ENCODE measurements at regions not wholly inside any gene's neighbourhood (a gene's known extent, or its start where the extent isn't known, plus 50 kb on each side); places are given as distances from the start of the nearest gene placed in this dataset.

GRCh38 chr6:138605958-138606357 is 106.7 kb upstream of the NHSL1 start:
- no peak for DNase-seq (ENCODE audit: low read depth)
- TF ChIP-seq CTCF (IDR thresholded peaks at IDR 0.05; ENCODE audit: insufficient read depth, low read depth, low read length), result no peak
- H3K4me3 ChIP-seq (ENCODE audit: low read depth, low read length), result no peak overlapping the region

DNA sequence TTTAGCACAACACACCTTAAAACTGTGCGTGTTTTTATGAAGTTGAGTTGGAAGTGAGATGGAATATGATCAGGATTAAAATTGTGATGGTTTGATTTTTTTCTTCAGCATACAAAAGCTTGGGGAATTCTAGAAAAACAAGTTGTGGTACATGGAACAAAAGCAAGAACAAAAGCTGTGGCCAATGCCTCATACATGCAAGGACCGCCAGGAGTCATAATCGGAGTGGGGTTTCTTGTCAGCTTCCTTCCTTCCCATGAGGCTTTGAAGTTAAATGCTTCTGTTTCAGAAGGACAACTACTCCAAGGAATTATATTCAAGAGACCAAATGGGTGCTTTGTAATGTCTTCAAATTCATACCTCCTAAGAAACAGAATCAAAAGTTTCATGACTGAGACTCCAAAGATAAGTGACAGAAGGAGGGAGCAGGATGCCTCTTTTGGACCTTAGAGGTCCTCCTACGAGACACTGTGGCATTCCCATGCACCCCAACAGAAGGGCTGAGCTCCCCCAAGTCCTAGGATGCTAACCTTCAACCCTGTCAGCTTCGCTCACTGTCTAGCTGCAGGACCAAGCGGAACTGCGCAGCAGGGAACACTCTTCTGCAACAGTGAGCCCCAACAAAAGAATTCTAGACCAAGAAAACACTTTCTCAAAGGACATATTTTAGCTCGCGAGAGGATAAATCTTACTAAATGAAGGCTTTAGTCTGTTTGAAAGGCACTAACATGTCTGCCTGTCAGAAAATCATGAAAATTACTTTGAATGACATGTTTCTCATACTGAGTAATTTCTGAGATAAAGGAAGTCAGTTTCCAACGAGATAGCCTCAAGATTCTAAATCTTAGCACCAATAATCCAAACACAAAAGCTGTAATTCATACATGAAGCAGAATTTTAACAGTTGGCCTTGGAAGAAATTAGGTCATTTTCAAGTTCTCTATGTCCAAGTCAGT is 108.5 kb upstream of the NHSL1 start:
- DNase-seq (ENCODE audit: low read depth), result no peak
- TF ChIP-seq CTCF (IDR thresholded peaks at IDR 0.05; ENCODE audit: insufficient read depth, low read depth, low read length), result no peak
- H3K4me3 ChIP-seq (ENCODE audit: low read depth, low read length), result no peak overlapping the region

- H3K4me3 ChIP-seq (ENCODE audit: low read depth, low read length), result no peak overlapping the region
- DNase-seq (ENCODE audit: low read depth), result no peak
- TF ChIP-seq CTCF (IDR thresholded peaks at IDR 0.05; ENCODE audit: insufficient read depth, low read depth, low read length), result no peak
Observed at GRCh38 chr6:138608896-138609295, 109.6 kb upstream of the NHSL1 start.

DNA sequence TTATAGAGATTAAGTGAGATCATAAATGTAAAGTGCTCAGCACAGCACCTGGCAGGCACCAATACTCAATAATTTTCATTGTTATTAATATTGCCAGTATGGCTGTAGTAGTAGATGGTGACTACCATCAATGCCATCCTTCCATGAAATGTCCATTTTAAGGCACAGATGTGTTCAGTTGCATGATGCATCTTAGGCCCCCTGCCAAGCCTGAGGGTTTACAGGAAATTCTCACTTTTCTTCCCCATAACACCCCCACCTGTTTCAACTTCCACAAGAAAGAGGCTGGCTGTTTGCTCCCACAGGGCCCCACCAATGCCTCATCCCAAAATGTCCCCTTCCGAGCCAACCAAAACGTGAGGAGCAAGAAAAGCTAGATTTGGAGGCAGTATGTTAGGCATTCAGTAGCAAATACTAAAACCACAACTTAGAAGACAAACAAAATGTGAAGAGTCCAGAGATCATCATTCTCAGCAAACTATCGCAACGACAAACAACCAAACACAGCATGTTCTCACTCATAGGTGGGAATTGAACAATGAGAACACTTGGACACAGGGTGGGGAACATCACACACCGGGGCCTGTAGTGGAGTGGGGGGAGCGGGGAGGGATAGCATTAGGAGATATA is 110.6 kb upstream of the NHSL1 start:
- H3K4me3 ChIP-seq (ENCODE audit: low read depth, low read length), result no peak overlapping the region
- DNase-seq (ENCODE audit: low read depth), result no peak

GRCh38 chr6:138610816-138611215 is 111.5 kb upstream of the NHSL1 start:
- H3K4me3 ChIP-seq (ENCODE audit: low read depth, low read length), result no peak overlapping the region
- no peak for TF ChIP-seq CTCF (IDR thresholded peaks at IDR 0.05; ENCODE audit: insufficient read depth, low read depth, low read length)
- DNase-seq (ENCODE audit: low read depth), result no peak

More for the DNA sequence above, 110.6 kb upstream of the NHSL1 start:
- TF ChIP-seq CTCF (IDR thresholded peaks at IDR 0.05; ENCODE audit: insufficient read depth, low read depth, low read length), result no peak

- no peak for TF ChIP-seq CTCF (IDR thresholded peaks at IDR 0.05; ENCODE audit: insufficient read depth, low read depth, low read length)
- H3K4me3 ChIP-seq (ENCODE audit: low read depth, low read length), result no peak overlapping the region
- DNase-seq (ENCODE audit: low read depth), result no peak
Observed at GRCh38 chr6:138614151-138614550, 114.9 kb upstream of the NHSL1 start.

Data from fibroblast of villous mesenchyme (primary cell).